OCI-LY1 (cell line): ENCODE measurements at regions not wholly inside any gene's neighbourhood (a gene's known extent, or its start where the extent isn't known, plus 50 kb on each side); places are given as distances from the start of the nearest gene placed in this dataset.

Experiments
- H2AFZ ChIP-seq: fragments of 200-600 bp; sonication (generic), shearing (Covaris generic); 2 replicates; pipeline ENCODE4 v1.6.0; 2014; ENCODE audit warnings: antibody characterized with exemption, mild to moderate bottlenecking, low read length
- H3F3A ChIP-seq: fragments of 200-600 bp; sonication (generic), shearing (Covaris generic); 2 replicates; pipeline ENCODE4 v1.6.0; 2014; ENCODE audit warnings: mild to moderate bottlenecking, antibody characterized with exemption, low read length, moderate library complexity; ENCODE audit not compliant: insufficient read depth
- H3K27ac ChIP-seq: fragments of 200-600 bp; sonication (generic); 2 replicates; pipeline ENCODE4 v1.5.1; 2014; ENCODE audit warnings: low read length, mixed run types, mild to moderate bottlenecking, low read depth; ENCODE audit not compliant: poor library complexity, severe bottlenecking
- H3K27me3 ChIP-seq: fragments of 200-600 bp; sonication (generic); 2 replicates; pipeline ENCODE4 v1.6.0; 2014; ENCODE audit warnings: antibody characterized with exemption, mild to moderate bottlenecking, low read length, moderate library complexity; ENCODE audit not compliant: insufficient read depth
- H3K36me3 ChIP-seq: fragments of 200-600 bp; sonication (generic); 2 replicates; pipeline ENCODE4 v1.6.1; 2014; ENCODE audit warnings: mild to moderate bottlenecking, antibody characterized with exemption, low read length, moderate library complexity, mixed read lengths; ENCODE audit not compliant: insufficient read depth
- H3K4me1 ChIP-seq: fragments of 200-600 bp; sonication (generic); 2 replicates; pipeline ENCODE4 v1.5.1; 2014; ENCODE audit warnings: mild to moderate bottlenecking, low read length, moderate library complexity; ENCODE audit not compliant: insufficient read depth, severe bottlenecking
- H3K4me2 ChIP-seq: fragments of 200-600 bp; sonication (generic), shearing (Covaris generic); 2 replicates; pipeline ENCODE4 v1.6.1; 2014; ENCODE audit warnings: low read length
- H3K4me3 ChIP-seq: fragments of 200-600 bp; sonication (generic); 2 replicates; pipeline ENCODE4 v1.5.1; 2014; ENCODE audit warnings: low read length, low read depth, mild to moderate bottlenecking, mixed read lengths; ENCODE audit not compliant: poor library complexity, severe bottlenecking
- H3K79me2 ChIP-seq: fragments of 200-600 bp; shearing (Covaris generic); 2 replicates; pipeline ENCODE4 v1.6.1; 2016; ENCODE audit warnings: mixed run types, low read length, mixed read lengths; ENCODE audit not compliant: insufficient read depth
- H3K9ac ChIP-seq: fragments of 200-600 bp; sonication (generic), shearing (Covaris generic); 2 replicates; pipeline ENCODE4 v1.6.1; 2014; ENCODE audit warnings: mild to moderate bottlenecking, low read length, mixed read lengths
- H3K9me2 ChIP-seq: fragments of 200-600 bp; sonication (generic), shearing (Covaris generic); 2 replicates; pipeline ENCODE4 v1.6.1; 2014; ENCODE audit warnings: low read depth, mild to moderate bottlenecking, low read length, mixed read lengths
- H3K9me3 ChIP-seq: fragments of 200-600 bp; shearing (Covaris generic); 2 replicates; pipeline ENCODE4 v1.6.1; 2014; ENCODE audit warnings: low read length, mixed read lengths
- H4K20me1 ChIP-seq: fragments of 200-600 bp; sonication (generic), shearing (Covaris generic); 2 replicates; pipeline ENCODE4 v1.6.0; 2016; ENCODE audit warnings: mild to moderate bottlenecking, low read length; ENCODE audit not compliant: insufficient read depth
- EZH2 ChIP-seq: fragments of 200-600 bp; sonication (generic), shearing (Covaris generic); IDR thresholded peaks from 2 replicates; pipeline ENCODE4 v1.8.0; 2017; ENCODE audit warnings: borderline replicate concordance, mixed run types, mild to moderate bottlenecking, antibody characterized with exemption, low read length, moderate library complexity, mixed read lengths
- TF ChIP-seq, protein P1 (sequence below): fragments of 200-600 bp; sonication (generic), shearing (Covaris generic); IDR thresholded peaks from 2 replicates; pipeline ENCODE4 v1.5.1; 2017; ENCODE audit warnings: mild to moderate bottlenecking, antibody characterized with exemption, low read length, moderate library complexity, mixed read lengths

DNA sequence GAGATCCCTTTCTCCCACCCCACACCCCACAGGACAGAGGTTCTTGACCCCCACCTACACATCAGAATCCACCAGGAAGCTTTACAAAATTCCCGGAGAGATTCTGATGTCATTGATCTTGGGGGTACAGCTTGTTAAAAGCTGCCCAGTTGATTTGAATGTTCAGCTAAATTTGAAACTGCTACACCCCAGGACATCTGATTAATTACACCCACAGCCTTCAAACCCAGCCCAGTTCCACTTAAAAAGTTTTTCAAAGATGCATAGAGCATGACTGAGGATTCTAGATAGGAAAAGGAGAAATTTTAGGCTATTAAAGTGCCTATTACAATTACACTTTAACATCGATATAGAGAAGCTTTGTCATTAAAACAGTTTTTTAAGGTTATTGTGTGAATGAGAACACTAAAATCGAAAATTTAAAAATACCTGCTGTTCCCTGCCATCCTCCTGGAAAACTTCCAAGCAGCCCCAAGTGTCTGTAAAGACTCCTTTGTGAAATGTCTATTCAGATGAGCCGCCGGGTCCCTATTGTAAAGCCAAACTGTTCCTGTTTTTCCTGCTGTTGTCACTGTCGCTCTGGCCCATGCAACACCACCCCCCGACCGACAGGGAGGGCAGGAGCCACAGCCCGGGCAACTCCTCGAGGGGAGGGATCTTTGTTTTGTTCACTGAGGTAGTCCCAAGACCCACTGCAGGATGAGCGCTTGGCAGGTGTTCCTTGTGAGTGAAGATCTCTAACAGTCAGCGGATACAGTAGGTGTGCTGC, 132.5 kb upstream of the PHACTR3 start:
- no peak overlapping the region for H3K4me2 ChIP-seq
- H2AFZ ChIP-seq: no peak overlapping the region
- no peaks in the 10 kb centered on the region for H3K36me3 ChIP-seq
- no peaks in the 10 kb centered on the region for H3K9me2 ChIP-seq
- H3K4me1 ChIP-seq: no peaks in the 10 kb centered on the region
- 0 out of 2 replicates have a peak, but pooled peaks cover 4% of the 10 kb centered on the region for H3K27me3 ChIP-seq
- H3K9ac ChIP-seq: no peak overlapping the region
- TF ChIP-seq, protein P1, sequence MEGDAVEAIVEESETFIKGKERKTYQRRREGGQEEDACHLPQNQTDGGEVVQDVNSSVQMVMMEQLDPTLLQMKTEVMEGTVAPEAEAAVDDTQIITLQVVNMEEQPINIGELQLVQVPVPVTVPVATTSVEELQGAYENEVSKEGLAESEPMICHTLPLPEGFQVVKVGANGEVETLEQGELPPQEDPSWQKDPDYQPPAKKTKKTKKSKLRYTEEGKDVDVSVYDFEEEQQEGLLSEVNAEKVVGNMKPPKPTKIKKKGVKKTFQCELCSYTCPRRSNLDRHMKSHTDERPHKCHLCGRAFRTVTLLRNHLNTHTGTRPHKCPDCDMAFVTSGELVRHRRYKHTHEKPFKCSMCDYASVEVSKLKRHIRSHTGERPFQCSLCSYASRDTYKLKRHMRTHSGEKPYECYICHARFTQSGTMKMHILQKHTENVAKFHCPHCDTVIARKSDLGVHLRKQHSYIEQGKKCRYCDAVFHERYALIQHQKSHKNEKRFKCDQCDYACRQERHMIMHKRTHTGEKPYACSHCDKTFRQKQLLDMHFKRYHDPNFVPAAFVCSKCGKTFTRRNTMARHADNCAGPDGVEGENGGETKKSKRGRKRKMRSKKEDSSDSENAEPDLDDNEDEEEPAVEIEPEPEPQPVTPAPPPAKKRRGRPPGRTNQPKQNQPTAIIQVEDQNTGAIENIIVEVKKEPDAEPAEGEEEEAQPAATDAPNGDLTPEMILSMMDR: no peak
- no peak for TF ChIP-seq EZH2
- H3K9me3 ChIP-seq: no peaks in the 10 kb centered on the region
- no peaks in the 10 kb centered on the region for H4K20me1 ChIP-seq
- no peaks in the 10 kb centered on the region for H3F3A ChIP-seq
- H3K4me3 ChIP-seq: no peak overlapping the region
- H3K27ac ChIP-seq: no peak overlapping the region
- H3K79me2 ChIP-seq: no peaks in the 10 kb centered on the region

- no peaks in the 10 kb centered on the region for H3K36me3 ChIP-seq
- no peaks in the 10 kb centered on the region for H3K9me3 ChIP-seq
- H3K27me3 ChIP-seq: 0 out of 2 replicates have a peak, but pooled peaks cover 4% of the 10 kb centered on the region
- H3K27ac ChIP-seq: no peak overlapping the region
- no peak for TF ChIP-seq EZH2
- TF ChIP-seq, protein P1: no peak
- H3K4me3 ChIP-seq: no peak overlapping the region
- H3K9me2 ChIP-seq: no peaks in the 10 kb centered on the region
- H3K4me1 ChIP-seq: no peaks in the 10 kb centered on the region
- no peak overlapping the region for H3K9ac ChIP-seq
- H2AFZ ChIP-seq: no peak overlapping the region
- no peaks in the 10 kb centered on the region for H4K20me1 ChIP-seq
- no peaks in the 10 kb centered on the region for H3K79me2 ChIP-seq
- no peak overlapping the region for H3K4me2 ChIP-seq
- H3F3A ChIP-seq: no peaks in the 10 kb centered on the region
These were observed 130.6 kb upstream of the PHACTR3 start for GRCh38 chr20:59473742-59474141.

- TF ChIP-seq, protein P1: no peak
- TF ChIP-seq EZH2: no peak
These were observed 123.3 kb upstream of the PHACTR3 start for GRCh38 chr20:59481067-59481466.

More at GRCh38 chr20:59481067-59481466, 123.3 kb upstream of the PHACTR3 start:
- H2AFZ ChIP-seq: no peak overlapping the region
- H3K9me2 ChIP-seq: no peaks in the 10 kb centered on the region
- no peak overlapping the region for H3K9ac ChIP-seq
- H4K20me1 ChIP-seq: no peaks in the 10 kb centered on the region
- no peaks in the 10 kb centered on the region for H3K79me2 ChIP-seq
- H3K4me1 ChIP-seq: no peaks in the 10 kb centered on the region
- H3K36me3 ChIP-seq: no peaks in the 10 kb centered on the region
- no peak overlapping the region for H3K27ac ChIP-seq
- H3K4me2 ChIP-seq: no peak overlapping the region
- H3K4me3 ChIP-seq: no peak overlapping the region
- no peaks in the 10 kb centered on the region for H3K9me3 ChIP-seq
- H3K27me3 ChIP-seq: no peaks in the 10 kb centered on the region
- no peaks in the 10 kb centered on the region for H3F3A ChIP-seq
